HK-2 (cell line): ENCODE measurements at regions not wholly inside any gene's neighbourhood (a gene's known extent, or its start where the extent isn't known, plus 50 kb on each side); places are given as distances from the start of the nearest gene placed in this dataset.
"Not testable (repeated sequence)": the region's sequence is repeated elsewhere in the genome, so short reads cannot be mapped to it uniquely, and the experiment has no call there.

Experiments used
- DNase-seq: peaks from one replicate; pipeline ENCODE4 v3.0.0-alpha.2; 2018; ENCODE audit not compliant: unreplicated experiment

DNA sequence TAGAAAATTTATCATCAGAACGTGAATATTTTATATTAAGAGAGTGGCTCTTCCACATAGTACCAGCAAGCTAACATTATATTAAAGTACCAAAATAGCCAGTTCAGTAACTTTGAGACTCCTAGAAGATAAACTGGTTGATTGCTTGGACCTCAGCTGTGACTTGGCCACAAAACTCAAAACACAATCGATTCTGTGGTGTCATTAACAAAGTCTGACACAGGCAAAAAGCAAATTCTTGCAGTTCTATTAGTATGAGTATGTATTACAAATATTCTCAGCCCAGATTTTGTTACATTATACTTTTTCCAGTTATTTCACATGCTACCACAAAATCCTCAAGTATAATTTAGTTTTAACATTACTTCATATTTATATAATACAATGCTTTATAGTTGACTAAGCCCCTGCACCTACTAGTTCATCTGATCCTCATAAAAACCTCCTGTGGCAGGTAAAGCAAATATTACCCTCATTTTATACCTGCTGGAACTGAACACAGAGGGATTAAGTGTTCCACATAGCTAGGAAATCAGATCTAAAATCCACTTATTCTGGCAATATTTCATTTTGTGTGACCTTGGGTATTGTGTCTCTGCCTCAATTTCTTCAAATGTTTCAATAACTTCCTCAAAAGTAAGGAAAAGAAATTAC, 279.9 kb upstream of the MKLN1 start:
- no peak for DNase-seq

DNA sequence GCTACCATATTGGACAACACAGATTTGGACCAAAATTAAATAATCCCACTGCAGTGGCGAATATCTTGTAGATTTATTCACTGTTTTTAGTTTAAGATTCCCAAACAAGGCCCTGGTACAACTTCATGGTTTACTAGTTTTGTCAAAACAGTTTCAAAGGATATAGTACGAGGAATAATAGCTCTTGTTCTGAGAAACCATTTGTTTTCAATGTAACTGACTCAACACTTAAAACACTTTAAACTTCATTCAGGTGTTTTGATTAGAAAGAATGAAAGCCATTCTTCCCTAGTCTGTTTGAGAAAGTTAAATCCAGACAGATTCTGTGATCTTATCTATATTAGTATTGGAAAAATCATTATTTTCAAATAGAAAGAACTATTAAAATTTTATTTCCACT, 276.4 kb upstream of the MKLN1 start:
- DNase-seq = no peak

DNA sequence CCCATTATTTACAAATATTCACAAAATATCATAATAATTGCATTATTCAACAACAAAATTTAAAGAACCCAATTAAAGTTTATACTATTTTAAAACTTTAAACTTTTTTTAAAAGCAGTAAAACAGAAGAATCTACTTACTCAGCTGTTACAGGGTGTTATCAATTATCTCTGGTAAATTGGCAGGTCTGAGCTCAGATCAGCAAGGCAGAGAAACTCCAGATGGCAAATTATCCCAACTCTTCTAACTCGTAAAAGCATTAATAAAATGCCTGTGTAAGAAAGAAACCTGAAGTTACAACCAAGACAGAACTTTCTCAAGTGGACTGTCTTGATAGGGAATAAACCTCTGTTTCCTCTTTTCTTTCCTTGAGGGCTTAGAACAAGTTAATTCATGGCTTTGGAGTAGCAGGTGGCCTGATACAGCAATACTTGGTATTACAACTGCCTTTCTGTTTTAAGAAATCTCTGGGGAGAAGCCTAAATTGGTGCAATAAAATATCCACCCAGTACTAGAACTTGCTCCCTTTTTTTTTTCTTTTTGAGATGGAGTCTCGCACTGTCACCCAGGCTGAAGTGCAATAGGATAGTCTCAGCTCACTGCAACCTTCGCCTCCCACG, 275.3 kb upstream of the MKLN1 start:
- DNase-seq = no peak

DNA sequence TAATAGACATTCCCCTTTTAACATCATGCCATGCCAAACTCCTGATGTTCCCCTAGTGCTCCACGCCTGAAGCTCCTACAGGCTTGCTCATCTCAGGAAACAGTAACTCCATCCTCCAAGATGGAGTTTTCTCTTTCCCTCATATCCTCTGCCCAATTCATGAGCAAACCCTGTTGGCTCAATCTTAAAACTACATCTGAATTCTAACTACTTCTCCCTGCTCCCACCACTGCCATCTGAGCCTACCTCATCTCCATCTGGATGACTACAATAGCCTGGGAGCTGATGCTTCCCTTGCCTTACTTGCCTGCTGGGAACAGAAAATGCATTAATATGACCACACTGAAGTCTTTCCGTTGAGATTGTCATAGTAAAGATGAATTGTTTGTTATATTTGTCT, 271.7 kb upstream of the MKLN1 start:
- DNase-seq = no peak

DNA sequence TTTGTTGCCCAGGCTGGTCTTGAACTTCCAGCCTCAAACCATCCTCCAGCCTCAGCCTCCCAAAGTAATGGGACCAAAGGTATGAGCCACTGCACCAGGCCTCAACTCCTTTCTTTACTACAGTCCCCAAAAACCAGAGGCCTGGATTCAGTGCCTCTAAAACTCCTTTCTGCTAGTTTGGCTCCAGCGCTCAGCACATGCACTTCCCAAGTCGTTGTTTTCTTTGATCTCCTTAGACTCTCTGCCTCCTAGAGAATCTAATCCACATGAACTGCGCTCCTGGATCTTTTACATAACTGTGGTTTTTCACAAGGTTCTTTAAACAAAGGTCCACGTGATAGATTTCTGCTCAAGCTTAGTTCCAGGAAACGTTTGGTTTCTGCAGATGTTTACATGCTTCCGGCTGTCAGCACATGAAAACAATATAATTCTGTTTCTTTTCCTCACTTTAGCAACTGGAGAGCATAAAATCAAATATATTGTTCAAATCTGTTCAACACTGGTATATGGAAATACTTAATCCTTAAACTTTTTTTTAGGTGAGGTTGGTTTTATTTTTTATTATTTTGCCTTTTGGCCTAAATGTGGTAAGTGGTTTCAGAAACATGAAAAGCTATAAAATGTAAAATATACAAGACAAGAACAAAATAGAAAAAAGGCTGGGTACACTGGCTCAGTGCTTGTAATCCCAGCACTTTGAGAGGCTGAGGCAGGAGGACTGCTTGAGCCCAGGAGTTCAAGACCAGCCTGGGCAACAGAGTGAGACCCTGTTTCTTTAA, 270.5 kb upstream of the MKLN1 start:
- DNase-seq = no peak

- DNase-seq = no peak
These were observed 269.9 kb upstream of the MKLN1 start for GRCh38 chr7:131057794-131058070.

DNA sequence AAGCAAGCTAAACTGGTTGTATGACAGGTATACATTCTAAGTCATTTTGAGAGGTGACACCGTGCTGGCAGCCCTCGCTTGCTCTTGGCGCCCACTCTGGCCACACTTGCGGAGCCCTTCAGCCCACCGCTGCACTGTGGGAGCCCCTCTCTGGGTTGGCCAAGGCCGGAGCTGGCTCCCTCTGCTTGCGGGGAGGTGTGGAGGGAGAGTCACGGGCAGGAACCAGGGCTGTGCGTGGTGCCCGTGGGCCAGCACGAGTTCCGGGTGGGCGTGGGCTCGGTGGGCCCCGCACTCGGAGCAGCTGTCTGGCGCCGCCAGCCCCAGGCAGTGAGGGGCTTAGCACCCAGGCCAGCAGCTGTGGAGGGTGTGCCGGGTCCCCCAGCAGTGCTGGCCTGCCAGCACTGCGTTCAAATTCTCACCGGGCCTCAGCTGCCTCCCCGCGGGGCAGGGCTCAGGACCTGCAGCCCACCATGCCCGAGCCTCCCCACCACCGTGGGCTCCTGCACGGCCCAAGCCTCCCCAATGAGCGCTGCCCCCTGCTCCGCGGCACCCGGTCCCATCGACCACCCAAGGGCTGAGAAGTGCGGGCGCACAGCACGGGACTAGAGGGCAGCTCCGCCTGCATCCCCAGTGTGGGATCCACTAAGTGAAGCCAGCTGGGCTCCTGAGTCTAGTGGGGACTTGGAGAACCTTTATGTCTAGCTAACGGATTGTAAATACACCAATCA, 269.0 kb upstream of the MKLN1 start:
- DNase-seq = not testable (repeated sequence)

DNA sequence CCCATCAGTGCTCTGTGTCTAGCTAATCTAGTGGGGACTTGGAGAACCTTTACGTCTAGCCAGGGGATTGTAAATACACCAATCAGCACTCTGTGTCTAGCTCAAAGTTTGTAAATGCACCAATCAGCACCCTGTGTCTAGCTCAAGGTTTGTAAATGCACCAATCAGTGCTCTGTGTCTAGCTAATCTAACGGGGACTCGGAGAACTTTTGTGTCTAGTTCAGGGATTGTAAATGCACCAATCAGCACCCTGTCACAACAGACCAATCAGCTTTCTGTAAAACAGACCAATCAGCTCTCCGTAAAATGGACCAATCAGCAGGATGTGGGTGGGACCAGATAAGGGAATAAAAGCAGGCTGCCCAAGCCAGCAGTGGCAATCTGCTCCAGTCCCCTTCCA, 268.3 kb upstream of the MKLN1 start:
- not testable (repeated sequence) for DNase-seq

- no peak for DNase-seq
These were observed 266.5 kb upstream of the MKLN1 start for GRCh38 chr7:131061158-131061557.

- DNase-seq = no peak
These were observed 265.9 kb upstream of the MKLN1 start for GRCh38 chr7:131061818-131062217.

DNA sequence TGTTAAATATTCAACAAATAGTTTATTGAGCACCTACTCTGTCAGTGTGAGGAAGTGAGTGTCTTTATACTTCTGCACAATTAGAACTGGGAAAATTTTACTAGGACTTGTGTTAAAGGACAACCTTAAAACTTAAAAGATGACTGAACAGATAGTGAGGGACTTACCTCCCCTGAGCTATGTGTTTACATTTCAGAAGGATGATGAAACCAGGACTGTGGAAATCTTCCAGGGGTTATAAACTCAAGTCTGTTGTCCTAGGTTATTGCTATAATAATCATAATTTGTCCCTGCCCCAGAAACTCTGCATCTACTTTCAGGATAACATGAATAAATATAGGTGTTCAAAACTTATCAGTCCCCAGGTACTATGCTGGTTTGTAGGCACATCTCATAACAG, 261.0 kb upstream of the MKLN1 start:
- no peak for DNase-seq

DNA sequence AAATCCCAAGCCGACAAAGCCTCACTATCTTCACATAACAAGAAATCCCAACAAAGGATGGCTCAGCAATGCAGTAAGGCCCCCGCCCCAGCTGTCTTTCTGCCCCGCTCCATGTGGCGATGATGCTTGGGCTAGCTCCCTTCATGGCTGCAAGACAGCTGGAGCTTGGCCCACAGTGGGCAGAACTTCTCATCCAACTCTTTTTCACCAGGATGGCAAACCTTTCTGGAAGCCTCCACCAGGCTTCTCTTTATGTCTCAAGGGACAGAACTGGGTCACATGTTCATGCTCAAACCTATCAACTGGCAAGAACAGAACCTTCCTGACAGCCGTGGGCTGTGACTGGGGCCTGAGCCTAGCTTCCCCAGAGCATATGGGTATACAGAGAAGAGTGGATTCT, 260.5 kb upstream of the MKLN1 start:
- no peak for DNase-seq

DNA sequence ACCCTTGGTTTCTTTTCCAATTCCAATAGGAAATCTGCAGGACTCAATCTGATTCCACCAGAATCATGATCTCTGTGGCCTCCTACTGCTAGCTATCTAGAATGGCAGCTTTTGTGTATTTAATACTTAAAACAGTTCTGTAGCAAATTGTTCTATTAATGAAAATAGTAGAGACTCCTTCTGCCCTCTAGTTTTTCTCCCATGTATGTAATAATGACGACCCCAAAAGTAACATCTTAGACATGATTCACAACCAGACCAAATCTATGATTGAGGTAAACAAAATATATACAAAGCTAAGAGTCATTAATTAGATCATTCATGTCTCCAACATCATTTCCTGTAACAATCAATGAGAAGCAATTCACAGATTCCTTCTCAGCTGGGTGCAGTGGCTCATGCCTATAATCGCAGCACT, 259.1 kb upstream of the MKLN1 start:
- no peak for DNase-seq

DNA sequence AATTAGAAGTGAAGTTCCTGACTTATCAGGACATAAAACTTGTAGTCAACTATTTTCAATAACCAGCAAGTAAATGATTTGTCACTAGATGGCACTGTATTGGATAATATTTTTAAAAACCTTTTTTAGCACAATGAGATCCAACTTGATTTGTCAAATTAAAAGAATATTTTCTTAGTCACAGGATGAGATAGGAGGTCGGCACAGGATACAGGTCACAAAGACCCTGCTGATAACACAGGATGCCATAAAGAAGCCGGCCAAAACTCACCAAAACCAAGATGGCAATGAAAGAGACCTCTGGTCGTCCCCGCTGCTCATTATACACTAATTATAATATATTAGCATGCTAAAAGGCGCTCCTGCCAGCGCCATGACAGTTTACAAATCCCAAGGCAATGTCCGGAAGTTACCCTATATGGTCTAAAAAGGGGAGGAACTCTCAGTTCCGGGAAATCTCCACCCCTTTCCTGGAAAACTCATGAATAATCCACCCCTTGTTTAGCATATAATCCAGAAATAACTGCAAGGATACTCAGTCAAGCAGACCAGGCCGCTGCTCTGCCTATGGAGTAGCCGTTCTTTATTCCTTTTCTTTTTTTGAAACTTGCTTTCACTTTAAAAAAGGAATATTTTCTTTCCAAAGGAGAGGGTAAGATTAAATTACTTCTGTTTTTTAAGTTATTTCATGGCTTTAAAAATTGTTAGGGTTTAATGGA, 255.7 kb upstream of the MKLN1 start:
- DNase-seq = no peak

GRCh38 chr7:131072505-131073091, 255.1 kb upstream of the MKLN1 start:
- no peak for DNase-seq

GRCh38 chr7:131074043-131074442, 253.6 kb upstream of the MKLN1 start:
- no peak for DNase-seq

DNA sequence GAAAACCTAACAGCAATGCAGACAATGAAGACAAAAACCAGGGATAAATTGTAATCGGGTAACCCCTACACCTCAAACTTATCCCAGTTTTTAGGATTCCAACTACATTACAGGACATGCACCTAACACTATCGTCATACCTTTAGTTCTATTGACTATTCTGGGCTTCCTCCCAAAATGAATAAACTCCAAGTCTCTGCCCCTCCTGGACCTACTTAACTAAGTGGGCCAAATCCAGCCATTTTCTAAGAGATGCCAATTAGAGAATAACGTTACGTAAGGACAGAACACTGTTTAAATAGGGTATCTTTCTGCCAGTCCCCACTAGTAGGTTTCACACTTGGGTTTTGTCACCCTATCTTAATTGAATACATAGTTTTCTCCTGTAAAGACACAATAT, 253.1 kb upstream of the MKLN1 start:
- no peak for DNase-seq

DNA sequence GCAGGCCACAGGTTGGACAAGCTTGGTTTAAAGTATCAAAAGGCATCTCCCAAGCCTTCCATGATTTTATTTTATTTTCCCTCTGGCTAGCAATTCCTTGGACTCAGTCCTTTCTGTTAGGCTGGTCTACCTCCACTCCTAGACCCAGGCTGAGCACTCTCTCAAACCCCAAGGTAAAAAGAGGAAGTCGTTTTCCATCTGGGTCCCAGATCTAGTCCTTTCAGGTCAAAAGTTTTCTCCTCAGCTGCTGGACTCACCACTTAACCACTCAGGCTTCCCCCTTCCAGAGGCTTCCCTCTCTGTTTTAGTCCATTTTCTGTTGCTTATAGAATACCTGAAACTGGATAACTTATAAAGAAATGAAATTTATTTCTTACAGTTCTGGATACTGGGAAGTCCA, 252.3 kb upstream of the MKLN1 start:
- DNase-seq = no peak

DNA sequence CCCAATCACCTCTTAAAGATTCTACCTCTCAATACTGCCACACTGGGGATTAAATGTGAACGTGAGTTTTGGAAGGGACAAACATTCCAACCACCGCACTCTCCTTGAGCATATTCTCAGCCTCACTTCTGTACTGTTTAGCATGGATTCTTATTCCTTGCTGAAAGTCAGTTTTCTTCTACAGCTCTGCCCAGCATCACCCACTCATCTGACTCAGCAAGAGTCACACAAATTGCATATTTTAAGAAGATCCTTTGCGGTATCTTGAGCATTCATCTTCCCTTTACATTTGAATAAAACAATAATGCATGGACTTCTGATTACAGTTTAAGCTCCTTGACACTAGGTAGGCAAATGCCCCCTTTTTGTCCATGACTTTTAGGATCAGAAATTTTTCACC, 251.6 kb upstream of the MKLN1 start:
- DNase-seq = no peak

DNA sequence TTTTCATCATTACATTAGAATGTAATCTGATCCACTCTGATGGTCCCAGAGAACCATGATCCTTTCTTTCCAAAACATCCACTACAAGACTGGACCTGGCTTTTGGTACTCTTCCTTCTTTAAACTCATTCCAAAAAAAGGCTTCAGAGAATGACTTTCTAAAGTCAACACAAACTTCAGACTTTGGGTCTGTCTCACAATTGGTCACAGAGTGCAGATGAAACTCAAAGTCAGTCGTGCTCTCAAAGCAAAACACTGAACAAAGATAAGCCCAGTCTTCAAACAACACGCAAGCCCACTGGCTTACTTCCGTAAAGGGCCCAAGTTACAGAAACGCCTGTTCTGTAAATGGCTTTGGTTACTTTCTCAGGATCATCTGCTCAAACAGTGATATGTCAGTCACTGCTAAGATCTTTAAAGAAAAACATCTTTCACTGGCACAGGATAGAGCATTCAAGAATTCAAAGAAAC, 250.9 kb upstream of the MKLN1 start:
- DNase-seq = no peak

- no peak for DNase-seq
These were observed 249.9 kb upstream of the MKLN1 start for GRCh38 chr7:131077735-131078134.

DNA sequence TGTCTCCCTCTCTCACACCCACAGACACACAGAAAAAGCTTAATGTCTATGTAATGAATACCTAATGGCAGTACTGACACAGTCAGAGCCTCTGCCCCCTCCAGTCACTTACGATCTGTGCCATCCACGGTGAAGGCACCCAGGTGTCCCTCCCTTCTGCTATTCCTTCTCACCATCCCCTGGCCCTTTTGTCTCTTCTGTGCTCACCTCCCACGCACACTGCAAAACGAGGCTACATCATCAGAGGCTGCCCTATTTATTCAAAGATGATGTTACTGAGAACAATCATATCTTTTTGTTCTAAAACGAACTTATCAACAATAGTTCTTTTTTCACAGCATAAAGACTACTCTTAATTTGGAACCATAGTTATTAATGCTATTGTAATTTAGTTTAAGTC, 246.9 kb upstream of the MKLN1 start:
- DNase-seq = no peak
